DOHH2 (cell line): ENCODE measurements at regions not wholly inside any gene's neighbourhood (a gene's known extent, or its start where the extent isn't known, plus 50 kb on each side); places are given as distances from the start of the nearest gene placed in this dataset.

Experiments used
- CTCF ChIP-seq: fragments of 200-600 bp; sonication (generic); IDR thresholded peaks from one replicate; pipeline ENCODE4 v1.5.1; 2014; ENCODE audit warnings: antibody characterized with exemption, mild to moderate bottlenecking, low read depth, low read length; ENCODE audit not compliant: poor library complexity, severe bottlenecking
- EZH2phosphoT487 ChIP-seq: fragments of 200-600 bp; sonication (generic); IDR thresholded peaks from 2 replicates; pipeline ENCODE4 v1.6.1; 2017; ENCODE audit warnings: borderline replicate concordance, mild to moderate bottlenecking, antibody characterized with exemption, low read length, moderate library complexity, mixed read lengths

- TF ChIP-seq EZH2phosphoT487 (no peak), CTCF (no peak)
These were observed 221.5 kb downstream of the PTPRC start for GRCh38 chr1:198860371-198860770.
